HEK293T (cell line): ENCODE measurements at regions not wholly inside any gene's neighbourhood (a gene's known extent, or its start where the extent isn't known, plus 50 kb on each side); places are given as distances from the start of the nearest gene placed in this dataset.

Experiments used
- CTCF ChIA-PET: fragments of 350-600 bp; formaldehyde crosslinking; extraction: SDS; loops from one replicate; lab custom pipeline; 2021; ENCODE audit warnings: antibody characterized with exemption, inconsistent platforms; lab: Yijun Ruan, JAX
- POLR2A ChIA-PET: fragments of 350-600 bp; formaldehyde crosslinking; extraction: SDS; loops from one replicate; lab custom pipeline; 2020; ENCODE audit warnings: antibody characterized with exemption, inconsistent platforms; lab: Yijun Ruan, JAX
- DNase-seq: peaks from one replicate; pipeline ENCODE4 v3.0.0; 2012; ENCODE audit warnings: mixed read lengths; ENCODE audit errors: extremely low spot score
- ARNT ChIP-seq: fragments of 450-650 bp; IDR thresholded peaks from 2 replicates; pipeline ENCODE4 v1.6.1; 2017; ENCODE audit warnings: mild to moderate bottlenecking
- BHLHE40 ChIP-seq: fragments of 450-650 bp; IDR thresholded peaks from 2 replicates; pipeline ENCODE4 v1.6.1; 2016; ENCODE audit warnings: mild to moderate bottlenecking, moderate library complexity, borderline replicate concordance
- CTBP1 ChIP-seq: fragments of 450-650 bp; IDR thresholded peaks from 2 replicates; pipeline ENCODE4 v1.6.1; 2016; ENCODE audit warnings: borderline replicate concordance
- ELF4 ChIP-seq: fragments of 450-650 bp; IDR thresholded peaks from 2 replicates; pipeline ENCODE4 v1.6.1; 2017; ENCODE audit warnings: antibody characterized with exemption
- FOXA1 ChIP-seq: fragments of 450-650 bp; IDR thresholded peaks from 2 replicates; pipeline ENCODE4 v1.6.1; 2016; ENCODE audit warnings: mild to moderate bottlenecking
- FOXK2 ChIP-seq: fragments of 450-650 bp; IDR thresholded peaks from 2 replicates; pipeline ENCODE4 v1.6.1; 2016; ENCODE audit warnings: mild to moderate bottlenecking
- FOXM1 ChIP-seq: fragments of 450-650 bp; IDR thresholded peaks from 2 replicates; pipeline ENCODE4 v1.6.1; 2017; ENCODE audit warnings: mild to moderate bottlenecking, borderline replicate concordance
- HDGF ChIP-seq: fragments of 450-650 bp; IDR thresholded peaks from 2 replicates; pipeline ENCODE4 v1.6.1; 2017; ENCODE audit warnings: antibody characterized with exemption, borderline replicate concordance
- L3MBTL2 ChIP-seq: fragments of 450-650 bp; conservative IDR thresholded peaks from 2 replicates; pipeline ENCODE4 v1.6.1; 2016; ENCODE audit warnings: mild to moderate bottlenecking
- LEF1 ChIP-seq: fragments of 450-650 bp; IDR thresholded peaks from 2 replicates; pipeline ENCODE4 v1.6.1; 2017; ENCODE audit warnings: mild to moderate bottlenecking, borderline replicate concordance
- NFRKB ChIP-seq: fragments of 450-650 bp; IDR thresholded peaks from 2 replicates; pipeline ENCODE4 v1.6.1; 2016; ENCODE audit warnings: mild to moderate bottlenecking, moderate library complexity
- SP1 ChIP-seq: fragments of 450-650 bp; IDR thresholded peaks from 2 replicates; pipeline ENCODE4 v1.6.1; 2017
- SUZ12 ChIP-seq: fragments of 450-650 bp; IDR thresholded peaks from 2 replicates; pipeline ENCODE4 v1.6.1; 2016; ENCODE audit warnings: mild to moderate bottlenecking
- TARDBP ChIP-seq: fragments of 450-650 bp; IDR thresholded peaks from 2 replicates; pipeline ENCODE4 v1.6.1; 2016
- ZNF384 ChIP-seq: fragments of 450-650 bp; IDR thresholded peaks from 2 replicates; pipeline ENCODE4 v1.6.1; 2016
- TF ChIP-seq, protein P1 (sequence below): fragments of 450-650 bp; IDR thresholded peaks from 2 replicates; pipeline ENCODE4 v1.6.1; 2016

DNA sequence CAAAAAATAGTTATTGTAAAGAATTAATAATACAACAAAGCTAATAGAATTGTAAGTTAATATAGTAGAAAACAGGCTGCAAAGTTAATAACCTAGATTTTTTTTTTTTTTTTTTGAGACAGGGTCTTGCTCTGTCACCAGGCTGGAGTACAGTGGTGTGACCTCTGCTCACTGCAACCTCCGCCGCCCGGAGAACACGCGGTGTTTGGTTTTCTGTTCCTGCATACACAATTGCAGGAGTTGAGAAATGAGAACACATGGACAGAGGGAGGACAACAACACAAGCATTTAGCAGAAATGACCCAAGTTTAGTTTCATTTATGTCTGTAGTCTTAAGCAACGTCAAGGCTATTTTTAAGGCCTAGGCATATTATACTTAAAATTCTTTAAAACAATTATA is 145.9 kb upstream of the PCDH10 start:
- TF ChIP-seq SUZ12, result no peak
- no peak for TF ChIP-seq CTBP1
- no peak for TF ChIP-seq L3MBTL2
- TF ChIP-seq ELF4, result no peak
- TF ChIP-seq FOXA1, result no peak
- no peak for TF ChIP-seq FOXM1
- TF ChIP-seq SP1, result no peak
- TF ChIP-seq, protein P1, sequence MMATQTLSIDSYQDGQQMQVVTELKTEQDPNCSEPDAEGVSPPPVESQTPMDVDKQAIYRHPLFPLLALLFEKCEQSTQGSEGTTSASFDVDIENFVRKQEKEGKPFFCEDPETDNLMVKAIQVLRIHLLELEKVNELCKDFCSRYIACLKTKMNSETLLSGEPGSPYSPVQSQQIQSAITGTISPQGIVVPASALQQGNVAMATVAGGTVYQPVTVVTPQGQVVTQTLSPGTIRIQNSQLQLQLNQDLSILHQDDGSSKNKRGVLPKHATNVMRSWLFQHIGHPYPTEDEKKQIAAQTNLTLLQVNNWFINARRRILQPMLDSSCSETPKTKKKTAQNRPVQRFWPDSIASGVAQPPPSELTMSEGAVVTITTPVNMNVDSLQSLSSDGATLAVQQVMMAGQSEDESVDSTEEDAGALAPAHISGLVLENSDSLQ, result no peak
- no peak for TF ChIP-seq TARDBP
- TF ChIP-seq ARNT, result no peak
- TF ChIP-seq HDGF, result no peak
- TF ChIP-seq FOXK2, result no peak
- TF ChIP-seq ZNF384, result no peak
- TF ChIP-seq NFRKB, result no peak
- no peak for TF ChIP-seq BHLHE40
- TF ChIP-seq LEF1, result no peak
- ChIA-PET CTCF (interaction anchor here (0.7 kb wide), 1 partner anchor 186 kb away, joined by 4 read pairs; no protein-coding TSS in a partner anchor), POLR2A (no interaction called here)
- DNase-seq, result no peak

DNA sequence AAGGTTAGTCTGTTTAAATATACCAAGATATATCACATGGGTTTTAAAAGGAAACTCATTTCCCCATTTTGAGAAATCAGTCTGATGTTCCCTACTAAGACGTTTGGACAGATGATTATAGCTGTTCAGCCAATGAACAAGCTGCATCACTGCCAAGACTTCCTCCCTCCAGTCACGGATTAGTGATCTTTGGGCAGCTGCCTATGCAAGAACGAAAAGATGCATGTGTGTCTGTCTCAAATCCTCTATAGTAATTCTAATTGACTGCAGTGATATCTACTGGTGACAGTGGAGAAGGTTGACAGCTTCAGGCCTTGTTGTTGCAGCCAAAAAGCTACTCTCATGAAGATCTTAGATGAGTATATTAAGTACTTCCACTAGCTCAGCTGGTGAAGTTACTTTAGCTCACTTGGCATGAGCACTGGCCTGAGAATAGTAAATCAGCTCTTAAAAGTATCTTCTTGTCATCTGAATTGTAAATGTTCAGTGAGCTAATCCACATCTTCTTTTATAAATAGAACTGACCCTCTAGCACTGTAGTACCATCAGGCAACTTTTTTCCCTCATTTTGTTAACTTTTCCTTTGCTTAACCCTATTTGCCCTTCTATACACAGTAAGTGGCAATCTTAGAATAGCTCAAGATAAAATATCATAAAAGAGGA is 134.5 kb upstream of the PCDH10 start:
- TF ChIP-seq TARDBP (no peak), SP1 (no peak), LEF1 (no peak), HDGF (no peak), ARNT (no peak), FOXK2 (no peak), NFRKB (no peak), ELF4 (no peak), L3MBTL2 (no peak), FOXM1 (no peak), BHLHE40 (no peak)
- TF ChIP-seq, protein P1, result no peak
- ChIA-PET CTCF (no interaction called here), POLR2A (no interaction called here)
- no peak for DNase-seq

DNA sequence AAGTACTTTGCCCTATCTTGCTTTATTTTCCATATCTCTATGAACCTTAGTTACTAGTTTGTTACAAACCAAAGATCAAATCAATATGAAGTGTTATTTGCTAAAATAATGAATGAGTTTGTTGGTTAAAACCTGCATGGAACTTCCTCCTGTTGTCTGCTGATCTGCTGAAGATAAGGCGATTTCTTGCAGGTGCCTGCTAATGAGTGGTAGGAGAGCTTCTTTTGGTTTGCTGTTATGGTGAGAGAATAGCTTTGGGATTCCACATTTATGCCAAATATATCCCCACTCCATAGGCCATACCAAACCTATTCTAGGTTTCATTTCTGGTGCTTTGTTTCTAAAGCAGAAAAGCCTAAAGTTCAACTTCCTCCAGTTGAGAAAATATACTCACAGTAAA is 103.8 kb upstream of the PCDH10 start:
- POLR2A ChIA-PET, result no interaction called here
- TF ChIP-seq HDGF (no peak), FOXM1 (no peak), ARNT (no peak), TARDBP (no peak), FOXK2 (no peak), SP1 (no peak), CTBP1 (no peak), FOXA1 (no peak), BHLHE40 (no peak), SUZ12 (no peak), L3MBTL2 (no peak), LEF1 (no peak)
- TF ChIP-seq, protein P1, result no peak
- CTCF ChIA-PET, result no interaction called here
- no peak for DNase-seq

DNA sequence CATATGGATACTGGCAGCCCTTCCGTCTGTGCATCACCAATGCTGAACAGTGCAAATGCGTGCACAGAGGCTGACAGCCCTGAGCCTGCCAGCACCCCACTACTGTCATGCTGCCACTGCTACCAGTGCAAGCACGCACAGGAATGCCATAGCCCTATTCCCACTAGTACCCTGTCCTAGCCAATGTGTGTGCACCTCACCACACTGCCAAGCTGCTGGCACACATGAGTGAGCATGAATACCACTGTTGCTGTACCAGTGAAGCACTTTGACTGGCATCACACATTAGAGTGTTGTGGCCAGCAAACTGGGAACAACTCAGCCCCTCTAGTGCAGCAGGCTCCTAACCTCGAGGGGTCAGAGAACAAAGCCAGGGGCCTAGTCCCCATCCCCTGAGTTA is 102.9 kb upstream of the PCDH10 start:
- DNase-seq, result no peak
- POLR2A ChIA-PET, result no interaction called here
- TF ChIP-seq SUZ12, result no peak
- no peak for TF ChIP-seq FOXK2
- TF ChIP-seq CTBP1, result no peak
- TF ChIP-seq ELF4, result no peak
- no peak for TF ChIP-seq BHLHE40
- CTCF ChIA-PET, result no interaction called here

DNA sequence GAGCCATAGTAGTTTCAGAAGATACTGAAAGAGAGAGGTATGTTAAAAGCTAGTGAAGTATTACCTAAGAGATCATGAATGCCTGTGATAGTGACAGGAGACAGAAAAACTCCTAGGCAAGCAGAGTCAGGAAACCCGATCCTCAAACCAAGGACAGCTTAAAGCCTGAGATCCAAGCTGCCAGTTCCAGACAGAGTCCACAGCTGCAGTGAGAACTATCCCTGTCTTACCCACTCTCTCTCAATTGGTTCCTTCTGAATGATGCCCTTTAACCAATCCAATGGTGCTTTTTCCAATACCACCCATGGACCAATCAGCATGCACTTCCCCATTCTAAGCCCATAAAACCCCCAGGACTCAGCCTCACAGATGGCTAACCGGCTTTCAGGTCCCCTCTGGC is 90.4 kb upstream of the PCDH10 start:
- TF ChIP-seq FOXM1 (no peak), CTBP1 (no peak), LEF1 (no peak), FOXA1 (no peak), NFRKB (no peak), SUZ12 (no peak), ARNT (no peak), ELF4 (no peak), FOXK2 (no peak), ZNF384 (no peak), L3MBTL2 (no peak), HDGF (no peak), TARDBP (no peak), SP1 (no peak), BHLHE40 (no peak)
- TF ChIP-seq, protein P1, result no peak
- POLR2A ChIA-PET, result no interaction called here
- CTCF ChIA-PET, result no interaction called here
- no peak for DNase-seq

DNA sequence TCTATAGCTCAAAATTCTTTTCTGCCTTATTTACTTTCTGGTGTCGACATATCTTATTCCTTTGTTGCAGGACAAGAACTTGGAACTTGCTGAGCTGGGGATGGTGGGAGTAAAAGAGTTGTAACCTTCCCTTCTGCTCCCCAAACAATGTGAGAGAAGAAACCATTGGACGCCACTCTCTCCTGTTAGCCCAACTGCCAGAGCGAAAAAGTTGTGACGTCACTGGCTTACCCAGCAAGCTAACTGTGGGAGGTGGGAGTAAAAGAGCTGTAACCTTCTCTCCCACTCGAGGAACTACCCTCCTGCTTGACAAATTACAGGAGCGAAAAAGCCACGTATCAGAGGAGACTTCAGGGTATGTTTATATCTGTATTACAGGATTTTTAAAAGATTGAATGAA is 90.0 kb upstream of the PCDH10 start:
- POLR2A ChIA-PET, result no interaction called here
- no peak for DNase-seq
- TF ChIP-seq NFRKB, result no peak
- TF ChIP-seq FOXK2, result no peak
- no peak for TF ChIP-seq FOXA1
- TF ChIP-seq FOXM1, result no peak
- TF ChIP-seq L3MBTL2, result no peak
- TF ChIP-seq, protein P1, result no peak
- TF ChIP-seq ZNF384, result no peak
- no peak for TF ChIP-seq ARNT
- TF ChIP-seq ELF4, result no peak
- TF ChIP-seq SP1, result no peak
- no peak for TF ChIP-seq HDGF
- no peak for TF ChIP-seq TARDBP
- TF ChIP-seq SUZ12, result no peak
- TF ChIP-seq CTBP1, result no peak
- CTCF ChIA-PET, result no interaction called here
